Activated CD8-positive, alpha-beta memory T cell treated with anti-CD3 and anti-CD28 coated beads, Interleukin-2, amount 10 ng/mL, durations not matched to agents 7 days and 5 days (primary cell): ENCODE measurements at regions not wholly inside any gene's neighbourhood (a gene's known extent, or its start where the extent isn't known, plus 50 kb on each side); places are given as distances from the start of the nearest gene placed in this dataset.

Experiments
- ATAC-seq: fragments of 150-1000 bp; cut with Tn5 transposase; one replicate; pipeline ENCODE4 v1.10.0; 2021; ENCODE audit warnings: moderate library complexity
- CTCF ChIA-PET: fragments of 350-600 bp; sonication (Branson Sonifier 250); formaldehyde crosslinking; loops from one replicate; lab custom pipeline; 2021; ENCODE audit warnings: antibody characterized with exemption; lab: Charles Lee
- DNase-seq: peaks from one replicate; pipeline ENCODE4 v3.0.0-alpha.2; 2020
- H3K27ac Mint-ChIP-seq: one replicate; pipeline ENCODE4 v1.8.0; 2021; ENCODE audit warnings: mild to moderate bottlenecking, mixed read lengths
- H3K27me3 Mint-ChIP-seq: one replicate; pipeline ENCODE4 v1.8.0; 2021; ENCODE audit warnings: mixed read lengths
- H3K36me3 Mint-ChIP-seq: one replicate; pipeline ENCODE4 v1.8.0; 2021; ENCODE audit warnings: mild to moderate bottlenecking, mixed read lengths
- H3K4me1 Mint-ChIP-seq: one replicate; pipeline ENCODE4 v1.8.0; 2021; ENCODE audit warnings: mixed read lengths
- H3K4me3 Mint-ChIP-seq: one replicate; pipeline ENCODE4 v1.8.0; 2021; ENCODE audit warnings: mild to moderate bottlenecking, moderate library complexity, mixed read lengths
- H3K9me3 Mint-ChIP-seq: one replicate; pipeline ENCODE4 v1.8.0; 2022; ENCODE audit warnings: low read depth, mixed read lengths

- ATAC-seq (no peak), DNase-seq (no peak)
- H3K9me3 Mint-ChIP-seq, result no peaks in the 10 kb centered on the region
- H3K4me1 Mint-ChIP-seq, result no peaks in the 10 kb centered on the region
- no peaks in the 10 kb centered on the region for H3K36me3 Mint-ChIP-seq
- no peak overlapping the region for H3K27ac Mint-ChIP-seq
- H3K4me3 Mint-ChIP-seq, result no peak overlapping the region
- CTCF ChIA-PET, result no interaction called here
- no peaks in the 10 kb centered on the region for H3K27me3 Mint-ChIP-seq
Observed at GRCh38 chr10:131430716-131431412, 119.3 kb upstream of the TCERG1L start.

- H3K36me3 Mint-ChIP-seq, result no peaks in the 10 kb centered on the region
- no peaks in the 10 kb centered on the region for H3K27me3 Mint-ChIP-seq
- ATAC-seq (no peak), DNase-seq (no peak)
- H3K9me3 Mint-ChIP-seq, result no peaks in the 10 kb centered on the region
- no peak overlapping the region for H3K4me3 Mint-ChIP-seq
- CTCF ChIA-PET, result no interaction called here
- H3K4me1 Mint-ChIP-seq, result no peaks in the 10 kb centered on the region
- no peak overlapping the region for H3K27ac Mint-ChIP-seq
Observed at GRCh38 chr10:131431533-131431932, 120.0 kb upstream of the TCERG1L start.

GRCh38 chr10:131431978-131432690 lies 120.6 kb upstream of the TCERG1L start:
- Mint-ChIP-seq H3K36me3 (no peaks in the 10 kb centered on the region), H3K27me3 (no peaks in the 10 kb centered on the region), H3K4me3 (no peak overlapping the region), H3K4me1 (no peaks in the 10 kb centered on the region), H3K9me3 (no peaks in the 10 kb centered on the region), H3K27ac (no peak overlapping the region)
- ATAC-seq (no peak), DNase-seq (no peak)
- CTCF ChIA-PET, result no interaction called here

- H3K27me3 Mint-ChIP-seq, result no peaks in the 10 kb centered on the region
- no peaks in the 10 kb centered on the region for H3K9me3 Mint-ChIP-seq
- DNase-seq, result no peak
- H3K36me3 Mint-ChIP-seq, result no peaks in the 10 kb centered on the region
- no peaks in the 10 kb centered on the region for H3K4me1 Mint-ChIP-seq
- H3K4me3 Mint-ChIP-seq, result no peak overlapping the region
- no peak overlapping the region for H3K27ac Mint-ChIP-seq
- CTCF ChIA-PET, result interaction anchor here (0.6 kb wide), 1 partner anchor 9 kb away, joined by 3 read pairs; no protein-coding TSS in a partner anchor
- no peak for ATAC-seq
Observed at GRCh38 chr10:131433568-131433967, 122.0 kb upstream of the TCERG1L start.

GRCh38 chr10:131435232-131435631 lies 123.7 kb upstream of the TCERG1L start:
- CTCF ChIA-PET, result no interaction called here

GRCh38 chr10:131435760-131436457 lies 124.4 kb upstream of the TCERG1L start:
- Mint-ChIP-seq H3K9me3 (no peaks in the 10 kb centered on the region), H3K27me3 (no peaks in the 10 kb centered on the region), H3K4me3 (no peak overlapping the region), H3K4me1 (no peaks in the 10 kb centered on the region), H3K36me3 (no peaks in the 10 kb centered on the region), H3K27ac (no peak overlapping the region)
- CTCF ChIA-PET, result no interaction called here
- DNase-seq, result no peak
- ATAC-seq, result no peak

More at GRCh38 chr10:131435232-131435631, 123.7 kb upstream of the TCERG1L start:
- no peak for ATAC-seq
- no peak overlapping the region for H3K27ac Mint-ChIP-seq
- no peak for DNase-seq
- H3K27me3 Mint-ChIP-seq, result no peaks in the 10 kb centered on the region
- H3K4me3 Mint-ChIP-seq, result no peak overlapping the region
- no peaks in the 10 kb centered on the region for H3K9me3 Mint-ChIP-seq
- H3K36me3 Mint-ChIP-seq, result no peaks in the 10 kb centered on the region
- H3K4me1 Mint-ChIP-seq, result no peaks in the 10 kb centered on the region

- Mint-ChIP-seq H3K27ac (no peak overlapping the region), H3K4me1 (no peaks in the 10 kb centered on the region), H3K9me3 (no peaks in the 10 kb centered on the region), H3K36me3 (no peaks in the 10 kb centered on the region), H3K4me3 (no peak overlapping the region), H3K27me3 (no peaks in the 10 kb centered on the region)
- no peak for DNase-seq
- no peak for ATAC-seq
- CTCF ChIA-PET, result no interaction called here
Observed at GRCh38 chr10:131436458-131436857, 124.9 kb upstream of the TCERG1L start.

- H3K27ac Mint-ChIP-seq, result no peak overlapping the region
- DNase-seq (no peak), ATAC-seq (no peak)
- no peaks in the 10 kb centered on the region for H3K27me3 Mint-ChIP-seq
- CTCF ChIA-PET, result no interaction called here
- H3K4me3 Mint-ChIP-seq, result no peak overlapping the region
- H3K9me3 Mint-ChIP-seq, result no peaks in the 10 kb centered on the region
- no peaks in the 10 kb centered on the region for H3K4me1 Mint-ChIP-seq
- H3K36me3 Mint-ChIP-seq, result no peaks in the 10 kb centered on the region
Observed at GRCh38 chr10:131437556-131438475, 126.3 kb upstream of the TCERG1L start.

- H3K27ac Mint-ChIP-seq, result no peak overlapping the region
- H3K4me3 Mint-ChIP-seq, result no peak overlapping the region
- ATAC-seq (no peak), DNase-seq (no peak)
- H3K9me3 Mint-ChIP-seq, result no peaks in the 10 kb centered on the region
- CTCF ChIA-PET, result no interaction called here
- no peaks in the 10 kb centered on the region for H3K36me3 Mint-ChIP-seq
- no peaks in the 10 kb centered on the region for H3K27me3 Mint-ChIP-seq
- H3K4me1 Mint-ChIP-seq, result no peaks in the 10 kb centered on the region
Observed at GRCh38 chr10:131438665-131439064, 127.1 kb upstream of the TCERG1L start.

GRCh38 chr10:131439705-131440104 lies 128.2 kb upstream of the TCERG1L start:
- no peak for ATAC-seq
- Mint-ChIP-seq H3K4me1 (no peaks in the 10 kb centered on the region), H3K4me3 (no peak overlapping the region), H3K27ac (no peak overlapping the region), H3K9me3 (no peaks in the 10 kb centered on the region), H3K27me3 (no peaks in the 10 kb centered on the region), H3K36me3 (no peaks in the 10 kb centered on the region)
- DNase-seq, result no peak
- CTCF ChIA-PET, result no interaction called here

- Mint-ChIP-seq H3K27me3 (no peaks in the 10 kb centered on the region), H3K36me3 (no peaks in the 10 kb centered on the region), H3K4me1 (no peaks in the 10 kb centered on the region), H3K9me3 (no peaks in the 10 kb centered on the region), H3K4me3 (no peak overlapping the region), H3K27ac (no peak overlapping the region)
- no peak for DNase-seq
- CTCF ChIA-PET, result no interaction called here
- no peak for ATAC-seq
Observed at GRCh38 chr10:131440405-131441360, 129.2 kb upstream of the TCERG1L start.

GRCh38 chr10:131442271-131442670 lies 130.8 kb upstream of the TCERG1L start:
- no peaks in the 10 kb centered on the region for H3K36me3 Mint-ChIP-seq
- H3K27me3 Mint-ChIP-seq, result no peaks in the 10 kb centered on the region
- no peak overlapping the region for H3K27ac Mint-ChIP-seq
- no peaks in the 10 kb centered on the region for H3K4me1 Mint-ChIP-seq
- no peak for ATAC-seq
- DNase-seq, result no peak
- CTCF ChIA-PET, result interaction anchor here (0.6 kb wide), 1 partner anchor 9 kb away, joined by 3 read pairs; no protein-coding TSS in a partner anchor
- no peaks in the 10 kb centered on the region for H3K9me3 Mint-ChIP-seq
- H3K4me3 Mint-ChIP-seq, result no peak overlapping the region
